ENCODE measurements at regions not wholly inside any gene's neighbourhood (a gene's known extent, or its start where the extent isn't known, plus 50 kb on each side); places are given as distances from the start of the nearest gene placed in this dataset.
A peak's percentile ranks its signal among the peaks of the same experiment; 100 is the strongest.

GRCh38 chr16:85258166-85258565, 145.9 kb upstream of the CIBAR2 start:
- no peak for DNase-seq

DNA sequence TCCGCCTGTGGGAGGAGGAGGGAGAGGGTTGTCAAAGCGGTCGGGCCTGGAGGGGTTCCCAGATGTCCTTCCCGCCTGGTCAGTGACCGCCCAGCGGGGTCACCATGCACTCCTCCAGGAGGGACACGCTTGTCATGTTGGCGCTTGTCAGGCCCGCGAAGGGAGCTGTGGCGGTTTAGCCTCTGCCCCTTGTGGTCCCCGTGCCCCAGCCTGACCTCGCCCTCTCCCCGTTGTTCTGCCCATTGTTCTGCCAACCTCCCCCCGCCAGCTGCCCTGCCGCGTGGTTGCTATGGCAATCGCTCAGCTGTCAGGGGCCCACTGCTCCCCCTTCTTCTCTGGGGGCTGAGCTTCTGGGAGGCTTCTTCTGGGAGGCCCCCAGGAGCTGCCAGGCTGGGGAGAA, 146.4 kb upstream of the CIBAR2 start:
- DNase-seq: no peak

DNA sequence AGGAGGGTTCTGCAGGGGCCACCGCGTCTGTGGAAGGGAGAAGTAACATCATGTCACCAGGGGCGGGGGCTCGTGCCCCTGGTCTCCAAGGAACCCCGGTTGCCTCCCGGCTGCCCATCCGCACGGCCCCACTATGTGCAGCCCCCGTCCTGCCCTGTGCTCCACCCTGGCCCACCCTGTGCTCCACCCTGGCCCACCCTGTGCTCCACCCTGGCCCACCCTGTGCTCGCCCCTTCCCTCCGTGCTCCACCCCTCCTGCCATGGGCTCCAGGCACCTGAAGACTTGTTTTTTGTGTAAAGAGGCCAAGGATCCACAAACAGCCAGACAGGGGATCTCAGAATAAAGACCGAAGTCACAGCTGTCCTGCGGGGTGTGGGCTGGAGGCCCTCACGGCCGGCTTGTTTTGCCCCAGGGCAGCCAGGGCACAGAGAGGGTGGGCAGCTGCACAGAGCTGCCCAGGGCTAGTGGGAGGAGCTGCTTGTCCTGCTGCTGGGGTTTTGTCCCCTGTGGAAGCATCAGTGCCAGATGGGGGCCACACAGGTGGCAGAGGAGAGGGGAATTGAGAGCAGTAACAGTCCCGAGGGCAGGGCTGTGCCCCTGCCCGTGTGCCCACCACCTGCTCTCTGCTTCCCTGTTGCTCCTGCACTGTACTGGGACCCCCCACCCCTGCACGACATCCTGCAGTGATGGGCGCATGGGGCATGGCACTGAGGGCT, 147.0 kb upstream of the CIBAR2 start:
- DNase-seq: no peak

- DNase-seq: no peak
Observed at GRCh38 chr16:85259832-85260167, 147.5 kb upstream of the CIBAR2 start.

GRCh38 chr16:85261204-85261603, 148.9 kb upstream of the CIBAR2 start:
- DNase-seq: no peak

- no peak for DNase-seq
Observed at GRCh38 chr16:85261657-85262557, 149.6 kb upstream of the CIBAR2 start.

- no peak for DNase-seq
Observed at GRCh38 chr16:85262558-85263238, 150.4 kb upstream of the CIBAR2 start.

- no peak for DNase-seq
Observed at GRCh38 chr16:85263239-85263585, 150.9 kb upstream of the CIBAR2 start.

GRCh38 chr16:85264752-85265151, 152.5 kb upstream of the CIBAR2 start:
- DNase-seq: no peak

DNA sequence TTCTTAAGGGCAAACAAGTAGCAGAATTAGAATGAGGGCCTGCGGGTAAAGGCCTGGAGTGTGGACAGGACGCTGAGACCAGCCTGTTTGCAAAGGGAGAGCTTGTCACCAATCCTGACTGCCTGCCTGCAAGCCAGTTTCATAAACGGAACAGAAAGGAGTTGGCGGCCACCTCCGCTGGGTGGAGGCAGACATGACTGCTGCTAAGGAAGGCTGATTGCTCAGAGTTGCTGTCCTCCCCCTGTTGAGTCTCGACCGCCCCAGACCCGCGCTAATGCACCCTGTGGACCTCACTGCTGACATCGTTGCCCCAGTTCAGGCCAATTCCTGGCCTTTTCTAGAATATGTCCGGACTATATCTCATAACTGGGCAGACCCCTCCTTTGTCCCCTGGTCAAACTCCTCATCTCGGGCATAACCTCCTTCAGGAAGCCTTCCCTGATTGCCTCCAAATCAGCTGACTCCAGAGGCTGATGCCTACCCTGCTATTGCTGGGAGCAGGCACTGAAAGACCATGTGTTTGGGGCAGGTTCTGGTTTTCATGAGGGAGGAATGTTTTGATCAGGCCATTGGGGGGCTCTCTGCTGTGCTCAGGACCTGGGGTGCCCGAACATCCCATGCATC, 153.0 kb upstream of the CIBAR2 start:
- no peak for DNase-seq

- no peak for DNase-seq
Observed at GRCh38 chr16:85265810-85266209, 153.5 kb upstream of the CIBAR2 start.

DNA sequence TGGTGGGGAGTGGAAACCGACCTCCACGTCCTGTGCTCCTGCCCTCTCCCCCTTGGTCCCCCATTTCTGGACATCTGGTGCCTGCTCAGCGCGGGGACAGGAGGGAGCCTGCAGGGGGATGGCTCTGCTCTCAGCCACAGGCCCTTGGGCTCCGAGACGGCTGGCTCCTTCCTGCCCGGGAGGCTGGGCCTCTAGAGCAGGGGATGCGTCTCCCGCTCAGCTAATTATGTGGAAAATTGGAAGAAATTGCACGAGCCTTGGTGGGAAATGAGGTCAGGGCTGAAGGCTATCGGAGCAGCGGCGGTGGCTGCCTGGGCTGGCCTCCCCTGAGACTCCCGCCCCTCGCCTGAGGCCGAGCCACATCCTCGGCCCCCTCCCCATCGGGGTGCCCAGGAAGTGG, 154.6 kb upstream of the CIBAR2 start:
- no peak for DNase-seq

- no peak for DNase-seq
Observed at GRCh38 chr16:85267414-85267945, 155.2 kb upstream of the CIBAR2 start.

DNA sequence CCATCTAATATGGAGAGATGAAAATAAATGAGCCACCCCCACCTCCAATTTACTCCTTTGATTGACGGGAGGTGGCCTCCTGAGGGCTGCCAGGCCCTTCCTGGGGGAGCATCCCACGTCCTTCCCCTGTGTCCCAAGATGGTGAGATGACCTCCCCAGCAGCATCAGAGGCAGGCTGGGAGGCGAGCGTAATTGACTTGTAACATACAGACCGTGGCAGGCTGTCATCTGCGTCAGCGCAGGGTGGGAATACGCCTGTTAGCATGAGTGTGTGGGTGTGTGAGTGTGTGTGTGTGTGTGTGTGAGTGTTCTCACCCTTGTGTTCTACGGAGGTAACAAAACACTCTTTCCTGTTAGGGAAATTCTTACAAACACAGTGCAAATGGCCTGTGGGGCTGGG, 156.9 kb upstream of the CIBAR2 start:
- DNase-seq: no peak

DNA sequence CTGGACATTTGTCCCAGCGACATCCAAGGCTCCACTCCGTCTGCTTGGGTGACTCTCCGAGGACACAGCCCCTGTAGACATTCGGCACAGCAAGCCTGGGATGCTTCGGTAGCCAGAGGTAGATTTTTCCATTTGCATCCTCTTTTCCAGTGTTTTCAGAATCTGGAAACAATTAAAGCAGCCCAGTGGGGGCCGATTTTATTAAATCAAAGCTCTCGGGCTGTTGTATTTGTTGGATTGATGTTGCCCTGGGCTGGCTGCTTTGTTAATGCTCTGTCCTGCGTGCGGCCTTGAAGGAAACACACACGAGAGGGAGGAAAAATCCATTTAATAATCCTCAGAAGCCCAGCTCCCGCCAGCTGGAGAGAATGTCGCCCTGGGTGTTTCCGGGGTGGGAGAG, 158.1 kb upstream of the CIBAR2 start:
- DNase-seq: no peak

DNA sequence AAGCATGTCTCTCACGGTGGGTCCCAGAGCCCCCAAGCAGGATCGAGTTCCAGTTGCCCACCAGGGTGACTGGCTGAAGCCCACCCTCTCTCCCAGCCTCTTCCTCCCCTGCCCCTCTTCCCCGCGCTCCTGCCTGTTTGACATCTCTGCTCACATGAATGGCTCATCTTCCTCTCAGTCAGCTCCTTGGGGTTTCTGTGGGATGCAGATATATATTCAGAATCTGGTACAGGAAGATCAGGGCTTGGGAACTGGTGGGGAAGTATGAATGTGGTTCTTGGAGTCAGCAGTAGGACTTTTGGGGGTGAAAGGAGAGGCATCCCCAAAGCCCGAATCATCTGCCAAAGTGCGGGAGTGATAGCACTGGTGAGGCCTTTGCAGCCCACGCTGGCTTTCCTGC, 158.9 kb upstream of the CIBAR2 start:
- no peak for DNase-seq

DNA sequence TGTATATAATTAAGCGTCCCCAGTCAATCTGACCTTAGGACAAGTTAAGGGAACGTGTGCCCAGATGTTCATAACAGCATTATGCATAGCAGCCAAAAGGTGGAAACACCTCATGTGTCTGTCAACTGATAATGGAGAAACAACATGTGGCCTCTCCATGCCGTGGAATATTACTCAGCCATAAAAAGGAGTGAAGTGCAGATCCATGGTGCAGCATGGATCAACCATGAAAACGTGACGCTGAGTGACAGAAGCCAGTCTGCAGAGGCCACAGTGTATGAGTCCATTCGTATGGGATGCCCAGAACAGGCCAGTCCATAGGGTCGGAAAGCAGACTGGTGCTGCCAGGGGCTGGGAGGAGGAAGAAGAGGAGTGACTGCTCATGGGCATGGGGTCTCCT, 161.0 kb upstream of the CIBAR2 start:
- no peak for DNase-seq

DNA sequence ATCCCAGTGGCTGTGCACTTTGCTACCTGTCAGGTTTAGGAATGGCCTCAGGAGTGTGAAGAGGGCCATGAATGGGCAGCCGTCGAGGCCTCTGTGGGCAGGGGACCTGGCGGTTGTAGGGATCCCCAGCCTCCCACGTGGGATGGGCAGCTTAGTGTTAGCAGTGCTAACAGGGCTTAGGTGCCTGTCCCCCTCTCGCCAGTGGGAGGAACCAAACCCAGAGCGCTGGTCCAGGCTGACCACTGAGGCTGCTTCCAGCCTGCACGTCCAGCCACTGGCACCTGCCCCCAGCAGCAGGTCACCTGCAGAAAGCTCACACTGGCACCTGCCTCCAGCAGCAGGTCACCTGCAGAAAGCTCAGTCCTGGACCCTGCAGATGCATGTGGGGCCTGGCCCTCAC, 162.2 kb upstream of the CIBAR2 start:
- DNase-seq: no peak

GRCh38 chr16:85274924-85275323, 162.7 kb upstream of the CIBAR2 start:
- no peak for DNase-seq

DNA sequence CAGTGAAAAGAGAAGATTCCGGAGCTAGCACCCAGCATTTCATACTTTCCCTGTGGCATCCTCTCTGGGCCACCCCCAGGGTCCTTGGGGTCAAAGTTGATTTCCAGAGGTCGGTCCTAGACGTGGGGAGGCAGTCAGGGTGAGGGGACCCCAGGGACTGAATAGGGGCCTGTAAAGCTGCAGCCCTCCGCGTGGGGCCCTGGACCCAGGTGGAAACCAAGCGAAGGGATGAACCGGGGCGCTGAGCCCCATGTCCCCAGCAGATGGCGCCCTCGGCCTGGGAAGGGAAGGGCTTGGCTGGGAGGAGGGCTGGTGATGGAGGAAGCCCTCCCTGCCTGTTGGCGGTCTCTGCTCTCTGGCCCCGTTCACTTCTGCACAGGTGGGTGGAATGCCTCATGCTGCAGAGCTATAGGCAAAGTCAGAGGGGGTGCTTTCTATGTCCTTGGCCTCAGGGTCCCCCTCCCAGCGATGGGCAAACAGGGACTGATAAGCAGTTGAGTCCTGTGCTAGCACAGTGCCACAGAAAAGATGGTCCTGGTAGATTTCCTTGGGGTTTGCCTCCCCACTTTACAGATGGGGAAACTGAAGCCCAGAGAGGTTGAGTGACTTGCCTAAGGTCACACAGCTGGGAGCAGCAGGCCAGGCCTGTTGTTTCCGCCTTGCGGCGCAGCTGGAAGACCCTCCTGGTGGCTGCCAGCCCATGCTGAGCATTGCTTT, 163.4 kb upstream of the CIBAR2 start:
- peak; percentile 53 for DNase-seq

GRCh38 chr16:85276258-85276657, 164.0 kb upstream of the CIBAR2 start:
- DNase-seq: no peak

DNA sequence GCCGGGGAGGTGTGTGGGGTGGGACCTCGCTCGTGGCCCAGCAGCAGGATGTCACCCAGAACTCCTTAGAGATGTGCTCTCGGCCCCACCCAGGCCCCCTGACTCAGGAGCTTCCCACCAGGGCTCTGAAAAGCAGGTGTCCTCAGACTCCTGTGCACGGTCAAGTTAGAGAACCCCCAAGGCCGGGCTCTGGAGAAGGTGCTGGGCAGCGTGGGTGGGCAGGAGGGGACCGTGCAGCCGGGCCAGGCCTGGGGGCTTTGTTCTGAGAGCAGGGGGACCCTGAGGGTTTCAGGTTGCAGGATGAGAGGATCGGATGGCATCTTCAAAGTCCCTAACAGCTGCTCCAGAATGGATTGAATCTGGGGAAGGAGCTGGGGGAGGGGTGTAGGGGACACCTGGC, 164.4 kb upstream of the CIBAR2 start:
- no peak for DNase-seq

DNA sequence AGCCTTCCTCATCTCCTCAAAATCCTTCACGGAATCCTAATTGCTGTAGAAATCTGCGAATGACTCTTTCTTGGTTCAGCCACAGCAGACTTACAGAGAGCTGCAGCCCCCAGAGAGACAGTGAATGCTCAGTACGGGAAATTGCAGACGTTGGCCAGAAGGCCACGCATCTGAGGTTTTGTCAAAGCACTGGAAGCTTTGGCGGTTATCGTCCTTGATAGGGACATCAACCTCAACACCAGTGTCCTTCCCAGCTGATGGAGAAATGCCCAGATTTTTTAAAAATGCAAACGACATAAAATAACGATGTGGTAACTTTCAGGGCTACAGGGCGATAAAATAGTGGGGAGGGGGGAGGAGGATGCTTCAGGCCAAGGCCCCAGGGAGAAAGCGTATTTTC, 166.6 kb upstream of the CIBAR2 start:
- no peak for DNase-seq
